C4-2B (cell line): ENCODE measurements at regions not wholly inside any gene's neighbourhood (a gene's known extent, or its start where the extent isn't known, plus 50 kb on each side); places are given as distances from the start of the nearest gene placed in this dataset.
"Not testable (repeated sequence)": the region's sequence is repeated elsewhere in the genome, so short reads cannot be mapped to it uniquely, and the experiment has no call there.

Source experiments
- ZFX ChIP-seq: fragments of 450-650 bp; IDR thresholded peaks from 2 replicates; pipeline ENCODE4 v1.6.1; 2017
- TF ChIP-seq, protein P1 (sequence below): fragments of 450-650 bp; conservative IDR thresholded peaks from 2 replicates; pipeline ENCODE4 v1.5.1; 2017; ENCODE audit warnings: mild to moderate bottlenecking

DNA sequence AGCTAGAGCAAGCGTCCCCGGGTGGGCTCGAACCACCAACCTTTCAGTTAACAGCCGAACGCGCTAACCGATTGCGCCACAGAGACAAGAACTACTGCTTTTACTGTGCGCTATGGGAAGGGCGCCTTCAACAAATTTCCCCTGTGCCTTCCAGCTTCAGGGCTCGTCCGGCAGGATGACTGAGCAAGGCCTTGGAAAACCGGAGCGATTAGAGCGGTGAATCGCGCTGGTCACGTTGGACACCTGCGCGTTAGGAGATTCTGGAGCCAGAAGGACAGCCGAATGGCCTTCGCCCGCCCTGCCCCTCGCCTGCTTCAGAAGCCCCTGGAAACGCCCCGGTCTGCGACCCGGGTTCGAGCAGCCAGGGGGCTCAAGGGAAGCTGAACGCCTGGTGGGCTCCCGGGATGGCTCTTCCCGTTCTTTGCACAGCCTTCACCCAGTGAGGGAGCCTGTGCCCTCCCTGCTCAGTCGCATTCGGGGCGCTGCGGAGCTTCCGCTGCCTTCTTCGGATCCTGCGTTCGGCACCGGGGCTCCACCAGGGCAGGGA, 50.0 kb upstream of the NBPF20 start:
- TF ChIP-seq, protein P1, sequence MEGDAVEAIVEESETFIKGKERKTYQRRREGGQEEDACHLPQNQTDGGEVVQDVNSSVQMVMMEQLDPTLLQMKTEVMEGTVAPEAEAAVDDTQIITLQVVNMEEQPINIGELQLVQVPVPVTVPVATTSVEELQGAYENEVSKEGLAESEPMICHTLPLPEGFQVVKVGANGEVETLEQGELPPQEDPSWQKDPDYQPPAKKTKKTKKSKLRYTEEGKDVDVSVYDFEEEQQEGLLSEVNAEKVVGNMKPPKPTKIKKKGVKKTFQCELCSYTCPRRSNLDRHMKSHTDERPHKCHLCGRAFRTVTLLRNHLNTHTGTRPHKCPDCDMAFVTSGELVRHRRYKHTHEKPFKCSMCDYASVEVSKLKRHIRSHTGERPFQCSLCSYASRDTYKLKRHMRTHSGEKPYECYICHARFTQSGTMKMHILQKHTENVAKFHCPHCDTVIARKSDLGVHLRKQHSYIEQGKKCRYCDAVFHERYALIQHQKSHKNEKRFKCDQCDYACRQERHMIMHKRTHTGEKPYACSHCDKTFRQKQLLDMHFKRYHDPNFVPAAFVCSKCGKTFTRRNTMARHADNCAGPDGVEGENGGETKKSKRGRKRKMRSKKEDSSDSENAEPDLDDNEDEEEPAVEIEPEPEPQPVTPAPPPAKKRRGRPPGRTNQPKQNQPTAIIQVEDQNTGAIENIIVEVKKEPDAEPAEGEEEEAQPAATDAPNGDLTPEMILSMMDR = not testable (repeated sequence)
- not testable (repeated sequence) for TF ChIP-seq ZFX
